ENCODE measurements at regions not wholly inside any gene's neighbourhood (a gene's known extent, or its start where the extent isn't known, plus 50 kb on each side); places are given as distances from the start of the nearest gene placed in this dataset.

DNA sequence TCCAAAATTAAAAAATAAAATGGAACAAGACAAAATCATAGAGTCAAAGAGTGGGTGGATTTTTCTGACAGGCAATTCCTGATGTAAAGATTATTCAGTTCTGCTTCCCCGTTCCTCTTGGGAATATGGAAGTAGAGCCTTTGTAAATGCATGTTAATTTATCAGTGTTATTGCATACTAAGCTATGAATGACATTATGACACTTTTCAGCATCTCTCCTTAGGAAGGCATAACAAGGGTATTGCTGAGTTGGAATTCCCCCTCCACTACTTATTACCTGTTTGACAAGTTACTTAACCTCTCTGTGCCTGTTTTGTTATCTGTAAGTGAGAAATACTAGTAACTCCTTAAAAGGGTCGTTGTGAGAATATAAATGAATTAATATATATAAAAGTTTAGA lies 640.4 kb downstream of the LMO4 start:
- TF ChIP-seq, protein P1, sequence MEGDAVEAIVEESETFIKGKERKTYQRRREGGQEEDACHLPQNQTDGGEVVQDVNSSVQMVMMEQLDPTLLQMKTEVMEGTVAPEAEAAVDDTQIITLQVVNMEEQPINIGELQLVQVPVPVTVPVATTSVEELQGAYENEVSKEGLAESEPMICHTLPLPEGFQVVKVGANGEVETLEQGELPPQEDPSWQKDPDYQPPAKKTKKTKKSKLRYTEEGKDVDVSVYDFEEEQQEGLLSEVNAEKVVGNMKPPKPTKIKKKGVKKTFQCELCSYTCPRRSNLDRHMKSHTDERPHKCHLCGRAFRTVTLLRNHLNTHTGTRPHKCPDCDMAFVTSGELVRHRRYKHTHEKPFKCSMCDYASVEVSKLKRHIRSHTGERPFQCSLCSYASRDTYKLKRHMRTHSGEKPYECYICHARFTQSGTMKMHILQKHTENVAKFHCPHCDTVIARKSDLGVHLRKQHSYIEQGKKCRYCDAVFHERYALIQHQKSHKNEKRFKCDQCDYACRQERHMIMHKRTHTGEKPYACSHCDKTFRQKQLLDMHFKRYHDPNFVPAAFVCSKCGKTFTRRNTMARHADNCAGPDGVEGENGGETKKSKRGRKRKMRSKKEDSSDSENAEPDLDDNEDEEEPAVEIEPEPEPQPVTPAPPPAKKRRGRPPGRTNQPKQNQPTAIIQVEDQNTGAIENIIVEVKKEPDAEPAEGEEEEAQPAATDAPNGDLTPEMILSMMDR (conservative IDR thresholded peaks at IDR 0.05) = no peak
- H3K27ac ChIP-seq = no peak overlapping the region

DNA sequence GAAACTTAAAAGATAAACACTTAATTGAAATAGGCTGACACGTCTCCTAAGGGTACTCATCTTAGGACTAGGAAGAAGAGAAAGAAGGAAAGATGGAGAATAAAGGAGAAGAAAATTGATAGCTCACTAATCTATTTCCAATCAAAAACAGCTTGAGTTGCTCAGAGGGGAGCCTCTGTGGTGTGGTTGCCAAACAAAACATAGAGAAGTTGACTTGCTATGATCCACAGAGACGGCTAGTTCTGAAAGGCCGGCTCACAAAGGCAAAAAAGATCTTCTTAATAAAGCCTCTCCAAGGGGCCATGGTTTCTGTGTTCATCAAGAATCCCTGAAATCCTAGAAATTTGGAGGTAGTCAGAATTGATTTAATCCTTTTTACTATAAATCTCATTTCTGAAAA lies 644.1 kb downstream of the LMO4 start:
- TF ChIP-seq, protein P1 (conservative IDR thresholded peaks at IDR 0.05) = no peak
- no peak overlapping the region for H3K27ac ChIP-seq

DNA sequence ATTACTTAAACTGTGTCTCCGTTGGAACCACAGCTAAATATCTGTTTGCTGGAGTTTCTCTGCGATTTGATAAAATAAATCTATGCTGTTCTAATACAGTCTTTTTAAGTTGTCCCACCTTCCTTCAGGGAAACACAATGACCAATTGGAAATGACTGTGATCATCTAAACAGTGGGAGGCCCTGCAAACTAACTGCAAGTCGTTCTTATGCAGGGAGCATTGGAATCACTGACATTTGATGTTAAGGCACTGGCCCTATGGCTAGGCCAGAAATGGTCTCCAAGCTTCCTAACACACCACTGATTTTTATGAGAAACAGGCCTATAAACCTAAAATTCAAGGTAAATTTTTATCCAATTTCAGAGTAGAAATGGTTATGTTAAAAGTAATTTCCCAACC lies 645.2 kb downstream of the LMO4 start:
- no peak overlapping the region for H3K27ac ChIP-seq
- TF ChIP-seq, protein P1 (conservative IDR thresholded peaks at IDR 0.05) = no peak

DNA sequence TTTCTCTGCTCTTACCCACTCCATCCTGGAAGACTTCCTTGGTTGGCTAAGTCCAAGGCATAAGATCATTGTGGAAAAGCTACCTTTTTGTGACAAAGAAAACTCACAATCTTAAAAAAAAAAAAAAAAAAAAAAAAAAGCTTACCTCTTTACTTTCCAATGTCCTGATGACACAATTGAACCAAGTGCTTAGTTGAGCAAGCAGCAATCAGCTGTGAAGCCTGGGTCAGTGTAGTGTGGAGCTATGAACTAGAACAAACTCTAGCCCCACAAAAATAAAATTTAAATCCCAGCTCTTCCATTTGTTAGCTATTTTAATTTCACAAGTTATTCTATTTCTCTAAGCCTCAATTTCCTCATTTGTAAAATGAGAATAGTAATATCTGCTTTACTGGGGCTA lies 647.6 kb downstream of the LMO4 start:
- H3K27ac ChIP-seq = no peak overlapping the region

DNA sequence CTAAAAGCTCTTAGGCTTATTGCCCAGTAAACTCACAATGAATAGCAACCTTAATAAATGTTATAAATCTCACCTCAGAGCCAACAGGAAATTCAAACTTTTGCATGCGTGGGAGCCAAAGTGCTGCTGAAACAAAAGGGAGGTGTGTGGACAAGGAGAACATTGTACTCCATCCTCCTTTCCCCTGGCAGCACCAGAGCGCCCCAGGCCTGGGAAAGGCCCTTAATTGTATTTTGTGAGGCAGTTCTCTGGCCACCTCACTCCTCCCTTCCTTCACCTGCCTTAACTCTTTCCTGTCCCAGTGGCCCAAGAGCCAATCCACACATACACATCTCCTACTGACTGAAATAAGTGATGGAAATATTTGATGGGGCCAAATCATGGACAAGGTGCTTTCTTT lies 648.5 kb downstream of the LMO4 start:
- TF ChIP-seq, protein P1 (conservative IDR thresholded peaks at IDR 0.05) = no peak
- H3K27ac ChIP-seq = no peak overlapping the region

More for the DNA sequence above, 647.6 kb downstream of the LMO4 start:
- TF ChIP-seq, protein P1 (conservative IDR thresholded peaks at IDR 0.05) = no peak

DNA sequence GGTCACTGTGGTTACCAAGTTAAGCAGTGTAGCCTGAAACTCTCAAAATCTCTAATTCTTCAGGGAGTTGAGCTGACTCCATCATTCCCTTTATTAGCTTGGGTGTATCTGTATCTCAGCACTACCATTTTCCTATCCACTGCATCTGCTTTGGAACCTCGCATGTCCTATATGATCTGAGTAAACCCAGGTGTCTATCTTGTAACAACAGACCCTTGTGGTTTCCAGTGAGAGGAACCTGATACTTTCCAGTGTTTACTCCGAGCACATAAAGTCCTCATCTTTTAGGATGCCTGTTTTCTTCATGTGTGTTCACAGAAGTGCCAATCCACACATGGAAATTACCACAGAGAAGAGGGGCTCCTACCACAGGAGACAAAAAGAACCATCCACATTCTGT lies 650.4 kb downstream of the LMO4 start:
- TF ChIP-seq, protein P1 (conservative IDR thresholded peaks at IDR 0.05) = no peak
- H3K27ac ChIP-seq = no peak overlapping the region

DNA sequence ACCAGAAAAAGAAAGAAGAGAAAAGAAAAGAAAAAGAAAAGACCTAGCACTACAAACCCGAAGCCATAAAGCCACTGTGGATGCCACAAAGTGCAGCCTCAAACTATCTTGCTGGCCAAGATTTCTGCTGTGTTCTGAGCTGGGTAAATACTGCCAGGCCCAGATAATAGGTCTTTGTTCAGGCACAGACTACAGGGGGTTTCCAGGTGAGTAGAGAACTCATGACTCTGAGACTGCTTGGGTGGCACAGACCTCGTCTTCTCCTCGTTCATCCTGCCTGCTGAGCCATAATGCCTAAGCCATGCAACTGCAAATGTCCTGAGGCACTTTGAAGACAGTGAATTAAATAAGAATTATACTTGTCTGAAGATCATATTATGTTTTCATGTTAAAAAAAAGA lies 651.8 kb downstream of the LMO4 start:
- TF ChIP-seq, protein P1 (conservative IDR thresholded peaks at IDR 0.05) = no peak

DNA sequence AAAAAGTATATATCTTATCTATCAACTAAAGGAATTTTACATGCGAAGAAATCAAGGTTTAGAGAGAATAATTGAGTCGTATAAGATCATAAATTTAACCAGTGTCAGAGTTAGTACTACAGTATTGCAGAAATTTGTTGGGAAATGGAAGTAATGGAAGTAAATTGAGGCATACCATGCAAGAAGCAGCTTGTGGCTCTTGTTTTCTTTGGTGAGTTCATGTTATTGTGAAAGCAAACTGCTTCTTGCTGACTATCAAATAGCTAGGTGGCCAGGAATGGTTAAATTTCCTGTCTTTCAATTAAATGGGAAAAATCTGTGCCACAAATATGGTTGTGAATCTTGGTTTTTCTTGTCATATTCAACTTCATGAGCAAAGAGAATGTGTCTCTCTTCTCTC lies 652.7 kb downstream of the LMO4 start:
- TF ChIP-seq, protein P1 (conservative IDR thresholded peaks at IDR 0.05) = no peak
- no peak overlapping the region for H3K27ac ChIP-seq

More for the DNA sequence above, 651.8 kb downstream of the LMO4 start:
- no peak overlapping the region for H3K27ac ChIP-seq
